H9 (cell line): ENCODE measurements at regions not wholly inside any gene's neighbourhood (a gene's known extent, or its start where the extent isn't known, plus 50 kb on each side); places are given as distances from the start of the nearest gene placed in this dataset.

Experiments
- DNase-seq: peaks from one replicate; pipeline ENCODE4 v3.0.0-alpha.2; 2017
- H2AFZ ChIP-seq: one replicate; pipeline ENCODE4 v1.6.1; 2013; ENCODE audit warnings: mild to moderate bottlenecking, low read length, control low read depth, moderate library complexity
- H2AK5ac ChIP-seq: 2 replicates; pipeline ENCODE4 v1.6.1; 2013; ENCODE audit warnings: low read length, control low read depth, mixed read lengths; ENCODE audit not compliant: insufficient read length
- H2BK120ac ChIP-seq: one replicate; pipeline ENCODE4 v1.6.1; 2013; ENCODE audit warnings: low read depth, mild to moderate bottlenecking, low read length, control low read depth, inconsistent platforms; ENCODE audit not compliant: poor library complexity, severe bottlenecking
- H2BK12ac ChIP-seq: 2 replicates; pipeline ENCODE4 v1.6.1; 2013; ENCODE audit warnings: low read length, control low read depth, mixed read lengths, low read depth; ENCODE audit not compliant: insufficient read length
- H2BK15ac ChIP-seq: 2 replicates; pipeline ENCODE4 v1.6.1; 2013; ENCODE audit warnings: low read depth, low read length, control low read depth
- H2BK20ac ChIP-seq: one replicate; pipeline ENCODE4 v1.6.1; 2013; ENCODE audit warnings: low read depth, mild to moderate bottlenecking, low read length, control low read depth, inconsistent platforms; ENCODE audit not compliant: poor library complexity, severe bottlenecking
- H2BK5ac ChIP-seq: 2 replicates; pipeline ENCODE4 v1.6.1; 2013; ENCODE audit warnings: low read length, control low read depth, mixed read lengths; ENCODE audit not compliant: insufficient read length
- H3K14ac ChIP-seq: 2 replicates; pipeline ENCODE4 v1.6.1; 2013; ENCODE audit warnings: low read length, control low read depth; ENCODE audit not compliant: insufficient read depth
- H3K18ac ChIP-seq: 2 replicates; pipeline ENCODE4 v1.6.1; 2013; ENCODE audit warnings: low read depth, mild to moderate bottlenecking, mixed read lengths, low read length, control low read depth; ENCODE audit not compliant: insufficient read length
- H3K23ac ChIP-seq: 2 replicates; pipeline ENCODE4 v1.6.1; 2013; ENCODE audit warnings: low read length, control low read depth, mixed read lengths, low read depth; ENCODE audit not compliant: insufficient read length
- H3K23me2 ChIP-seq: 2 replicates; pipeline ENCODE4 v1.6.1; 2013; ENCODE audit warnings: low read depth, mild to moderate bottlenecking, mixed read lengths, low read length, control low read depth; ENCODE audit not compliant: insufficient read length, poor library complexity, severe bottlenecking
- H3K27ac ChIP-seq: 2 replicates; pipeline ENCODE4 v1.5.1; 2013; ENCODE audit warnings: low read length, control low read depth, mixed read lengths, low read depth; ENCODE audit not compliant: insufficient read length
- H3K27me3 ChIP-seq: 2 replicates; pipeline ENCODE4 v1.6.1; 2013; ENCODE audit warnings: low read length, control low read depth, inconsistent platforms; ENCODE audit not compliant: insufficient read depth
- H3K4ac ChIP-seq: 2 replicates; pipeline ENCODE4 v1.6.1; 2013; ENCODE audit warnings: low read depth, mild to moderate bottlenecking, control low read depth, inconsistent platforms, low read length, moderate library complexity
- H3K4me1 ChIP-seq: 2 replicates; pipeline ENCODE4 v1.6.1; 2013; ENCODE audit warnings: low read length, control low read depth, inconsistent platforms; ENCODE audit not compliant: insufficient read depth
- H3K4me2 ChIP-seq: 2 replicates; pipeline ENCODE4 v1.6.1; 2013; ENCODE audit warnings: low read length, control low read depth, mixed read lengths; ENCODE audit not compliant: insufficient read length, insufficient read depth
- H3K56ac ChIP-seq: 2 replicates; pipeline ENCODE4 v1.6.1; 2013; ENCODE audit warnings: low read depth, mild to moderate bottlenecking, mixed read lengths, low read length, control low read depth; ENCODE audit not compliant: insufficient read length
- H3K79me1 ChIP-seq: 2 replicates; pipeline ENCODE4 v1.6.1; 2013; ENCODE audit warnings: low read depth, mild to moderate bottlenecking, moderate library complexity, low read length, control low read depth, inconsistent platforms; ENCODE audit not compliant: insufficient read depth, poor library complexity, severe bottlenecking
- H3K79me2 ChIP-seq: 2 replicates; pipeline ENCODE4 v1.6.1; 2013; ENCODE audit warnings: low read length, control low read depth, inconsistent platforms; ENCODE audit not compliant: insufficient read depth
- H3K9ac ChIP-seq: 2 replicates; pipeline ENCODE4 v1.6.1; 2013; ENCODE audit warnings: low read length, control low read depth, mixed read lengths; ENCODE audit not compliant: insufficient read length; ENCODE audit errors: extremely low read depth
- H3K9me3 ChIP-seq: one replicate; pipeline ENCODE4 v1.6.1; 2013; ENCODE audit warnings: low read depth, low read length, inconsistent platforms; ENCODE audit not compliant: control insufficient read depth
- H3T11ph ChIP-seq: one replicate; pipeline ENCODE4 v1.6.1; 2013; ENCODE audit warnings: mild to moderate bottlenecking, low read length, control low read depth, inconsistent platforms
- H4K20me1 ChIP-seq: one replicate; pipeline ENCODE4 v1.6.1; 2013; ENCODE audit not compliant: control insufficient read depth, insufficient read length, insufficient read depth
- H4K5ac ChIP-seq: 2 replicates; pipeline ENCODE4 v1.6.1; 2013; ENCODE audit warnings: low read depth, mild to moderate bottlenecking, mixed read lengths, low read length, control low read depth; ENCODE audit not compliant: insufficient read length
- H4K8ac ChIP-seq: replicated peaks from 2 replicates; pipeline ENCODE4 v1.6.1; 2013; ENCODE audit warnings: low read length, control low read depth, mixed read lengths, low read depth; ENCODE audit not compliant: insufficient read length
- H4K91ac ChIP-seq: 2 replicates; pipeline ENCODE4 v1.6.1; 2013; ENCODE audit warnings: low read depth, mild to moderate bottlenecking, moderate library complexity, mixed read lengths, low read length, control low read depth; ENCODE audit not compliant: insufficient read length
- H3K27ac Mint-ChIP-seq, 3 experiments: 2 replicates in 2 of 3; 3 replicates in 1 of 3; pipeline ENCODE4 v1.8.0; 2020 to 2021; ENCODE audit warnings: mixed read lengths in 3 of 3, mild to moderate bottlenecking in 1 of 3, moderate library complexity in 1 of 3
- H3K27me3 Mint-ChIP-seq: 2 replicates; pipeline ENCODE4 v1.8.0; 2021; ENCODE audit warnings: low read depth, mild to moderate bottlenecking, moderate library complexity, mixed read lengths
- H3K36me3 Mint-ChIP-seq, 3 experiments: 2 replicates in 2 of 3; 3 replicates in 1 of 3; pipeline ENCODE4 v1.8.0; 2020 to 2021; ENCODE audit warnings: low read depth in 3 of 3, mixed read lengths in 3 of 3; ENCODE audit not compliant: insufficient read depth in 1 of 3
- H3K4me1 Mint-ChIP-seq, 2 experiments: 2 replicates each; pipeline ENCODE4 v1.8.0; 2020; ENCODE audit warnings: mixed read lengths in 2 of 2
- H3K4me3 Mint-ChIP-seq, 2 experiments: 2 replicates in 1 of 2; 3 replicates in 1 of 2; pipeline ENCODE4 v1.8.0; 2020 to 2021; ENCODE audit warnings: mild to moderate bottlenecking in 2 of 2, mixed read lengths in 2 of 2, moderate library complexity in 1 of 2
- H3K9me3 Mint-ChIP-seq, 2 experiments: 2 replicates in 1 of 2; 3 replicates in 1 of 2; pipeline ENCODE4 v1.8.0; 2020; ENCODE audit warnings: mild to moderate bottlenecking in 2 of 2, mixed read lengths in 2 of 2, moderate library complexity in 1 of 2
- CTCF ChIP-seq: fragments of 200-600 bp; sonication (generic); conservative IDR thresholded peaks from 3 replicates; pipeline ENCODE4 v1.8.0; 2021; ENCODE audit warnings: antibody characterized with exemption, mild to moderate bottlenecking
- WGBS: extraction: QIAGEN DNeasy Blood & Tissue Kit; methylation state at CpG from one replicate; pipeline ENCODE4 v1.1.7; 2013; ENCODE audit warnings: missing lambda C conversion rate, low lambda C conversion rate, mixed read lengths; ENCODE audit not compliant: insufficient read length; ENCODE audit errors: extremely low coverage; 5-methylcytosine and 5-hydroxymethylcytosine counted together

DNA sequence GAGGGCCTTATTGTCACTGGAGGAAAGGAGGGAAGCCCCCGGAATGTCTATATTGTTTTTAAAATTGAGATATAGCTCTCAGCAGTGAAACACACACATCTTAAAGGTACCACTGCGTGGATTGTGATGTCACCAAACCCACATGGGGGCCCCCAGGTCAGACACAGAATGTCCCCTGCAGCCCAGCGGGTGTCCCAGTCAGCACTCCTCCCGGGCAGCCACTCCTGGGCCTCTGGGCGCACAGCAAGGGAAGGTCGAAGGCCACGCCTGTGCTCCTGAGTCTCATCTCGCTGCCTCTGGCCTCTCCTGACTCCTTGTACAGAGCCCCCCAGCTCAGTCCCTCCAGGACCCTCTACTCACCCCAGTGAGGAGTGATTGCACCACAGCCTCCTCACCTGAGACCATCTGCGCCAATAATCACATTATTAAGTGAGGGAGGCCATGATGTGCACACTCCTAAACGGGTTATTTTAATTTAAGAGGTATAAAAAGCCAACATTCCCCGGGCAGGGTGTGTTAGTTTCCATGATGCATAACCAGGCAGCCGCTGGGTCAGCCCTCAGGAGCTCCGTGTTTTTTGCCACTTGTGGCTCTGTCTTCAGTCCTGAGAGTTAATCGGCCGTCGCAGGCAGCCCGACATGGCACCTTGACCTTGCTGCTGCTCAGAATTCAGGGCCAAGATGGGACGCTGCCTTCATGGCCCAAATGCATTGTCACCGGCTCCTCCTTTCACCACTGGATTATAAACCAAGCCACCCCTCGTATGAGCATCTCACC is 1089.3 kb downstream of the BRD1 start:
- Histone ChIP-seq H2AK5ac (no peak overlapping the region), H3K9ac (no peak overlapping the region), H4K8ac (no peak overlapping the region), H3K27me3 (no peaks in the 10 kb centered on the region), H2BK20ac (no peak overlapping the region), H2AFZ (no peak overlapping the region), H3K27ac (no peak overlapping the region), H2BK120ac (no peak overlapping the region), H3T11ph (no peak overlapping the region), H3K9me3 (no peaks in the 10 kb centered on the region), H3K4ac (no peak overlapping the region), H3K14ac (no peak overlapping the region), H3K56ac (no peak overlapping the region), H4K20me1 (no peaks in the 10 kb centered on the region), H3K23me2 (no peaks in the 10 kb centered on the region), H3K79me1 (no peaks in the 10 kb centered on the region), H3K18ac (no peak overlapping the region), H3K23ac (no peak overlapping the region), H4K91ac (no peak overlapping the region), H3K4me2 (no peak overlapping the region), H3K79me2 (no peaks in the 10 kb centered on the region), H3K4me1 (no peaks in the 10 kb centered on the region), H2BK15ac (no peak overlapping the region), H2BK5ac (no peak overlapping the region), H2BK12ac (no peak overlapping the region), H4K5ac (no peak overlapping the region)
- WGBS = no CpG with 5 or more reads among the region's 20 CpGs
- Mint-ChIP-seq H3K27me3 (no peaks in the 10 kb centered on the region), H3K4me3 (no peak overlapping the region), H3K4me1 (no peaks in the 10 kb centered on the region), H3K9me3 (peaks cover 0 to 4% of the 10 kb centered on the region in 2 experiments; a peak in 3 of 5 replicates), H3K27ac (no peak overlapping the region; a peak in 1 of 7 replicates), H3K36me3 (peaks cover 7 to 21% (median 19%) of the 10 kb centered on the region in 3 experiments)
- no peak for DNase-seq
- TF ChIP-seq CTCF = no peak
